Upper lobe of left lung (tissue), 6 donors: ENCODE measurements at regions not wholly inside any gene's neighbourhood (a gene's known extent, or its start where the extent isn't known, plus 50 kb on each side); places are given as distances from the start of the nearest gene placed in this dataset.

Experiments
- ATAC-seq, 2 donors: fragments of 200-7000 bp; cut with Tn5 transposase; one replicate each; pipeline ENCODE4 v1.9.1; 2022; ENCODE audit warnings: mild to moderate bottlenecking in 2 of 2, moderate library complexity in 2 of 2; ENCODE audit not compliant: low FRiP score in 2 of 2
- DNase-seq, 2 donors: peaks; one replicate each; pipeline ENCODE4 v3.0.0-alpha.2; 2019 to 2020
- H3K27ac ChIP-seq, 4 donors: fragments of 200-600 bp; sonication (generic); one replicate each; pipeline ENCODE4 v1.5.1; 2016 to 2019
- H3K27me3 ChIP-seq, 4 donors: fragments of 200-600 bp; sonication (generic); one replicate each; pipeline ENCODE4 v1.5.1; 2017 to 2019
- H3K36me3 ChIP-seq, 4 donors: fragments of 200-600 bp; sonication (generic); one replicate each; pipeline ENCODE4 v1.5.1; 2016 to 2019
- H3K4me1 ChIP-seq, 4 donors: fragments of 200-600 bp; sonication (generic); one replicate each; pipeline ENCODE4 v1.5.1; 2018 to 2019
- H3K4me3 ChIP-seq, 4 donors: fragments of 200-600 bp; sonication (generic); one replicate each; pipeline ENCODE4 v1.5.1; 2017 to 2019; ENCODE audit warnings: mild to moderate bottlenecking in 2 of 4, moderate library complexity in 1 of 4
- H3K9me3 ChIP-seq, 4 donors: fragments of 200-600 bp; sonication (generic); one replicate each; pipeline ENCODE4 v1.5.1; 2018 to 2019
- EP300 ChIP-seq, 4 donors: sonication (generic); formaldehyde crosslinking; IDR thresholded peaks; one replicate each; pipeline ENCODE4 v1.5.1; 2017; ENCODE audit warnings: antibody characterized with exemption in 4 of 4, control low read depth in 2 of 4
- POLR2A ChIP-seq, 4 donors: fragments of 450-650 bp; IDR thresholded peaks; one replicate each; pipeline ENCODE4 v1.5.1; 2016 to 2017; ENCODE audit warnings: antibody characterized with exemption in 4 of 4, mild to moderate bottlenecking in 2 of 4
- POLR2AphosphoS5 ChIP-seq, 2 donors: sonication (generic); formaldehyde crosslinking; IDR thresholded peaks; one replicate each; pipeline ENCODE4 v1.5.1; 2017; ENCODE audit warnings: antibody characterized with exemption in 2 of 2
- WGBS, 2 donors: methylation state at CpG; one replicate each; pipeline ENCODE4 v1.1.5; 2017 to 2018; 5-methylcytosine and 5-hydroxymethylcytosine counted together
- TF ChIP-seq, protein P1 (sequence below), 6 experiments: fragments of 450-650 bp in 4 of 6; fragments of 200-600 bp in 2 of 6; sonication (generic) in 2 of 6; IDR thresholded peaks; one replicate each; pipeline ENCODE4 v1.5.1; 2016 to 2019; ENCODE audit warnings: antibody characterized with exemption in 6 of 6
- donor health status: DM: no; HTN: no; CAD: no; lungs with moderate emphysema.
- donor health status: DM: no; HTN: yes; CAD: no; lungs with severe emphysema.

DNA sequence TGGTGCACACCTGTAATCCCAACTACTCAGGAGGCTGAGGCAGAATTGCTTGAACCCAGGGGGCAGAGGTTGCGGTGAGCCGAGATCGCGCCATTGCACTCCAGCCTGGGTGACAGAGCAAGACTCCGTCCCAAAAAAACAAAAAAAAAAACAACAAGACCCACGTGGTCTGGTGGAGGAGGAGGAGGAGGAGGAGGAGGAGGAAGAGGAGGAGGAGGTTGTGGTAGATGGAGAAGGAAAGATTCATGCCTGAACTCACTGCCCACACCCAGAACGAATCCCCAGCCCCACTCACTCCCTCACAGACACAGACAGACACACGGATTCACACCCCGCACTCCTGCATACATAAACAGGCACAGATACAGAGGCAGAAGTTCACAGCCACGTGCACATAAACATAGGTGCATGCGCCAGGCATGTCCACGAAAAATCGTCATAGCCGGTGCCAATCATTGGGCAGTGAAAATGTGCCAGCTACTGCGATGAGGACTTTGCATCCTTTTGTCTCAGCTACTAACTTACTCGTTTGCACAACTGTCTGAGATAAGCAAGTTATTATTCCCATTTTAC lies 138.5 kb downstream of the WSCD1 start:
- WGBS, 2 donors: 71 to 80% methylated on average over 15 to 16 of the region's 16 CpGs
- no peaks in the 10 kb centered on the region for H3K4me1 ChIP-seq
- TF ChIP-seq POLR2AphosphoS5 (IDR thresholded peaks at IDR 0.05): no peak
- no peak for TF ChIP-seq POLR2A (IDR thresholded peaks at IDR 0.05)
- no peak for TF ChIP-seq EP300 (IDR thresholded peaks at IDR 0.05)
- TF ChIP-seq, protein P1, sequence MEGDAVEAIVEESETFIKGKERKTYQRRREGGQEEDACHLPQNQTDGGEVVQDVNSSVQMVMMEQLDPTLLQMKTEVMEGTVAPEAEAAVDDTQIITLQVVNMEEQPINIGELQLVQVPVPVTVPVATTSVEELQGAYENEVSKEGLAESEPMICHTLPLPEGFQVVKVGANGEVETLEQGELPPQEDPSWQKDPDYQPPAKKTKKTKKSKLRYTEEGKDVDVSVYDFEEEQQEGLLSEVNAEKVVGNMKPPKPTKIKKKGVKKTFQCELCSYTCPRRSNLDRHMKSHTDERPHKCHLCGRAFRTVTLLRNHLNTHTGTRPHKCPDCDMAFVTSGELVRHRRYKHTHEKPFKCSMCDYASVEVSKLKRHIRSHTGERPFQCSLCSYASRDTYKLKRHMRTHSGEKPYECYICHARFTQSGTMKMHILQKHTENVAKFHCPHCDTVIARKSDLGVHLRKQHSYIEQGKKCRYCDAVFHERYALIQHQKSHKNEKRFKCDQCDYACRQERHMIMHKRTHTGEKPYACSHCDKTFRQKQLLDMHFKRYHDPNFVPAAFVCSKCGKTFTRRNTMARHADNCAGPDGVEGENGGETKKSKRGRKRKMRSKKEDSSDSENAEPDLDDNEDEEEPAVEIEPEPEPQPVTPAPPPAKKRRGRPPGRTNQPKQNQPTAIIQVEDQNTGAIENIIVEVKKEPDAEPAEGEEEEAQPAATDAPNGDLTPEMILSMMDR (IDR thresholded peaks at IDR 0.05): no peak
- H3K9me3 ChIP-seq: no peaks in the 10 kb centered on the region
- H3K36me3 ChIP-seq: no peaks in the 10 kb centered on the region
- DNase-seq: no peak
- no peak overlapping the region for H3K4me3 ChIP-seq
- H3K27me3 ChIP-seq: no peaks in the 10 kb centered on the region
- H3K27ac ChIP-seq: no peak overlapping the region
- no peak for ATAC-seq

DNA sequence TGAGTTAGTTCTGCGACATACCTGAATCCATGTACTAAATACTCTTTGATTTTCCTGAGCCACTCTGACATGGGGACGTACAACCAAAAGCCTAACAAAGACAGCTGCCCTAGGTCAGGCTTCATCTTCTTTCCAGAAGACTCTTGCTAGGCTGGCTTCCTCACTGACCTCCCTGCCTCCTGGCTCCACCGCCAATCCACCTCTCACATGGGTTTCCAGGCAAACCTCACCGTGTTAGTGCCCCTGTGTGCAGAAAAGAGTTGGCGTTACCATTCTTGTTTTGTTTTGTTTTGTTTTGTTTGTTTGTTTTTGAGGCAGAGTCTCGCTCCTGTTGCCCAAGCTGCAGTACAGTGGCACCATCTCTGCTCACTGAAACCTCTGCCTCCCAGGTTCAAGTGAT lies 135.3 kb downstream of the WSCD1 start:
- no peak for DNase-seq
- Histone ChIP-seq H3K36me3 (no peaks in the 10 kb centered on the region), H3K27ac (no peak overlapping the region), H3K9me3 (no peaks in the 10 kb centered on the region), H3K4me1 (no peaks in the 10 kb centered on the region), H3K27me3 (no peaks in the 10 kb centered on the region), H3K4me3 (no peak overlapping the region)
- no peak for ATAC-seq
- no peak for TF ChIP-seq POLR2AphosphoS5 (IDR thresholded peaks at IDR 0.05)
- TF ChIP-seq EP300 (IDR thresholded peaks at IDR 0.05): no peak
- TF ChIP-seq, protein P1 (IDR thresholded peaks at IDR 0.05): no peak
- 83 to 89% methylated on average over 6 of the region's 6 CpGs for WGBS, 2 donors

DNA sequence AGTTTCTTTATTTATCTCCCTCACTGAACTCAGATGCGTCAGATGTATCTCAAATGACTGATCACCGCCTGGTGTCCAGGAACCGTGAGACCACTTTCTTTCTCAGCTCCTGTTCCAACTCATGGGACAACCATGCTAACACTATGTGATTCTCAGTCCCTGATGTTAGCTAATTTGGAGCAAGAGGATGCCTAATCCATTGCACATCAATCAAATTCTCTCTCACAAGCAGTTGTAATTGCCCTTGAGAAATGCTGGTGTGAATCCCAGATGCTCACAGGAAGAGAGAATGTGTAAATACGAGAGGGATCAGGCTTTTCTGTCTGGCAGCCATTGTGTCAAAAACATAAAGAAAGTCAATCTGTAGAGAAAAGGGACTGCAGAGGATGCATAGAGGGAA lies 134.9 kb downstream of the WSCD1 start:
- no peak for ATAC-seq
- TF ChIP-seq POLR2A (IDR thresholded peaks at IDR 0.05): no peak
- no peak for TF ChIP-seq POLR2AphosphoS5 (IDR thresholded peaks at IDR 0.05)
- TF ChIP-seq, protein P1 (IDR thresholded peaks at IDR 0.05): no peak
- TF ChIP-seq EP300 (IDR thresholded peaks at IDR 0.05): no peak
- 43 to 54% methylated on average over 4 of the region's 4 CpGs for WGBS, 2 donors

DNA sequence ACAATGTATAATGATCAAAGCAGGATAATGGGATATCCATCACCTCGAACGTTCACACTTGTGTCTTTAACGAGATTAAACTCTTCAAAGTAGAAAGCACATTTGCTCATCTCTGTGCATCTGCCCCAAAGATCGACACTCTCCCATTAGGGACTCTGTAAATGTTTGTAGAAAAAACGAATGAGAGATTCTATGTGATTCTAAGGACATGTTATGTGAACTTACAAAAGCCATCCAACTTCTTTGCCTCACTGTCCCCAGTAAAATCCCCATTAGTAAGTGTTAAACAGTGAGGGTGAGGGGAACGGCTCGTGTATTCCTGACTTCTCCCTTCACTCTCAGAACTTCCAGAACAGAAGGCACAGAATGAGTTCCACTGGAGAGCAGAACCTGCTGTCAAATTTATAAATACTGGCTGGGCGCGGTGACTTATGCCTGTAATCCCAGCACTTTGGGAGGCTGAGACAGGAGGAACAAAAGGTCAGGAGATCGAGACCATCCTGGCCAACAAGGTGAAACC lies 134.1 kb downstream of the WSCD1 start:
- Histone ChIP-seq H3K4me3 (no peak overlapping the region), H3K36me3 (no peaks in the 10 kb centered on the region), H3K27me3 (no peaks in the 10 kb centered on the region), H3K9me3 (no peaks in the 10 kb centered on the region), H3K27ac (no peak overlapping the region), H3K4me1 (no peaks in the 10 kb centered on the region)
- 67 to 75% methylated on average over 10 of the region's 10 CpGs for WGBS, 2 donors
- TF ChIP-seq, protein P1 (IDR thresholded peaks at IDR 0.05): no peak
- no peak for TF ChIP-seq EP300 (IDR thresholded peaks at IDR 0.05)
- no peak for TF ChIP-seq POLR2A (IDR thresholded peaks at IDR 0.05)
- no peak for TF ChIP-seq POLR2AphosphoS5 (IDR thresholded peaks at IDR 0.05)
- ATAC-seq (no peak), DNase-seq (no peak)

More for the DNA sequence above, 134.9 kb downstream of the WSCD1 start:
- no peaks in the 10 kb centered on the region for H3K36me3 ChIP-seq
- no peaks in the 10 kb centered on the region for H3K4me1 ChIP-seq
- DNase-seq: no peak
- H3K27ac ChIP-seq: no peak overlapping the region
- H3K9me3 ChIP-seq: no peaks in the 10 kb centered on the region
- no peaks in the 10 kb centered on the region for H3K27me3 ChIP-seq
- no peak overlapping the region for H3K4me3 ChIP-seq

DNA sequence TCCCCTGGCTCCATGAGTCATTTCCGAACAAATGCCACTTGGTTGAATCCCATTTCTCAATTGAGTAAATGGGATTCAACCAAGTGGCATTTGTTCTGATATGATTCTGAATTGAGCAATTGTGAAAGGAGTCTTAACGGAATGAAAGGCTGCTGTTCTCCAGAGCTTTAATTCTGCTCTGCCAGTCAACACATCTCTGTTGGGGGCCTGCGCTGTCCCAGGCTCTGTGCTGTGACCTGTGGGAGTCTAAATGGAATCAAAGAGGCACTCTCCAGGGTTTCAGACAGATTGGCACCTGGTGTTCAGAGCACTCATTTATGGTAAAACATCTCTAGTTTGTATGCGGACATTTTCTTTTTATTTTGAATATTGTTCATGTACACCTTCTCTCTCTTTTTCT lies 126.2 kb downstream of the WSCD1 start:
- Histone ChIP-seq H3K27me3 (no peaks in the 10 kb centered on the region), H3K9me3 (no peaks in the 10 kb centered on the region), H3K27ac (no peak overlapping the region), H3K4me1 (no peaks in the 10 kb centered on the region), H3K4me3 (no peak overlapping the region), H3K36me3 (no peaks in the 10 kb centered on the region)
- ATAC-seq (no peak), DNase-seq (no peak)
- no peak for TF ChIP-seq POLR2AphosphoS5 (IDR thresholded peaks at IDR 0.05)
- no peak for TF ChIP-seq EP300 (IDR thresholded peaks at IDR 0.05)
- TF ChIP-seq POLR2A (IDR thresholded peaks at IDR 0.05): no peak
- TF ChIP-seq, protein P1 (IDR thresholded peaks at IDR 0.05): no peak
- WGBS, 2 donors: 87 to 92% methylated on average over 4 of the region's 4 CpGs
